ENCODE measurements at regions not wholly inside any gene's neighbourhood (a gene's known extent, or its start where the extent isn't known, plus 50 kb on each side); places are given as distances from the start of the nearest gene placed in this dataset.

DNA sequence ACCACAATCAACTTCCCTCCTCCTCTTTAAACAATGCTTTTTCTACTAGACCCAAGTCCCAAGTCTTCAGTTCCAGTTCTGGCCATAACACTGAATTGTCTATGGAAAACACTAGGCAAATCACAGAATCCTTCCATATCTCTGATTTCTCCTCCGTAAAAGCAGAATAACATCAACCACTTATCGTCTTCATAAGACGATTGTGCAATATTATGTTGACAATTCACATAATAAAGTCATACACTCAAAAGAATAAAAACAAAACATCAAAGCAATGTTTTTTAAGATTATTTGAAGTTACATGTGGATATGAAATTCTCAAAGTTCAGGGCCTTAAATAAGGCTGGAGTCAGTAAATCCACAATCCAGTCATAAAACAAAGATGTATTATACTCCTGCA is 84.4 kb downstream of the MTERF1 start:
- Mint-ChIP-seq H3K36me3 (ENCODE audit: insufficient read depth, unreplicated experiment) (no peaks in the 10 kb centered on the region), H3K9me3 (ENCODE audit: low read depth, unreplicated experiment) (no peaks in the 10 kb centered on the region), H3K4me1 (ENCODE audit: low read depth, unreplicated experiment) (no peaks in the 10 kb centered on the region), H3K4me3 (ENCODE audit: low read depth, unreplicated experiment) (no peak overlapping the region), H3K27me3 (ENCODE audit: unreplicated experiment) (no peaks in the 10 kb centered on the region), H3K27ac (ENCODE audit: unreplicated experiment) (no peak overlapping the region)
- intact Hi-C loops (cut with micrococcal nuclease; ENCODE audit: unreplicated experiment) = no loop called here
- no TSS peak for BruUV-seq (replicated peaks)
- CTCF ChIA-PET = no interaction called here
- TF ChIP-seq, protein P1, sequence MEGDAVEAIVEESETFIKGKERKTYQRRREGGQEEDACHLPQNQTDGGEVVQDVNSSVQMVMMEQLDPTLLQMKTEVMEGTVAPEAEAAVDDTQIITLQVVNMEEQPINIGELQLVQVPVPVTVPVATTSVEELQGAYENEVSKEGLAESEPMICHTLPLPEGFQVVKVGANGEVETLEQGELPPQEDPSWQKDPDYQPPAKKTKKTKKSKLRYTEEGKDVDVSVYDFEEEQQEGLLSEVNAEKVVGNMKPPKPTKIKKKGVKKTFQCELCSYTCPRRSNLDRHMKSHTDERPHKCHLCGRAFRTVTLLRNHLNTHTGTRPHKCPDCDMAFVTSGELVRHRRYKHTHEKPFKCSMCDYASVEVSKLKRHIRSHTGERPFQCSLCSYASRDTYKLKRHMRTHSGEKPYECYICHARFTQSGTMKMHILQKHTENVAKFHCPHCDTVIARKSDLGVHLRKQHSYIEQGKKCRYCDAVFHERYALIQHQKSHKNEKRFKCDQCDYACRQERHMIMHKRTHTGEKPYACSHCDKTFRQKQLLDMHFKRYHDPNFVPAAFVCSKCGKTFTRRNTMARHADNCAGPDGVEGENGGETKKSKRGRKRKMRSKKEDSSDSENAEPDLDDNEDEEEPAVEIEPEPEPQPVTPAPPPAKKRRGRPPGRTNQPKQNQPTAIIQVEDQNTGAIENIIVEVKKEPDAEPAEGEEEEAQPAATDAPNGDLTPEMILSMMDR (IDR thresholded peaks at IDR 0.05; ENCODE audit: unreplicated experiment) = no peak
- DNase-seq = no peak

GRCh38 chr7:91798425-91798824 is 82.1 kb downstream of the MTERF1 start:
- BruUV-seq (replicated peaks) = no TSS peak
- TF ChIP-seq, protein P1 (IDR thresholded peaks at IDR 0.05; ENCODE audit: unreplicated experiment) = no peak
- DNase-seq = no peak
- H3K4me1 Mint-ChIP-seq (ENCODE audit: low read depth, unreplicated experiment) = no peaks in the 10 kb centered on the region
- CTCF ChIA-PET = no interaction called here
- H3K36me3 Mint-ChIP-seq (ENCODE audit: insufficient read depth, unreplicated experiment) = no peaks in the 10 kb centered on the region
- H3K27ac Mint-ChIP-seq (ENCODE audit: unreplicated experiment) = no peak overlapping the region
- H3K27me3 Mint-ChIP-seq (ENCODE audit: unreplicated experiment) = no peaks in the 10 kb centered on the region
- no peak overlapping the region for H3K4me3 Mint-ChIP-seq (ENCODE audit: low read depth, unreplicated experiment)
- no peaks in the 10 kb centered on the region for H3K9me3 Mint-ChIP-seq (ENCODE audit: low read depth, unreplicated experiment)
- intact Hi-C loops (cut with micrococcal nuclease; ENCODE audit: unreplicated experiment) = no loop called here

- TF ChIP-seq, protein P1 (IDR thresholded peaks at IDR 0.05; ENCODE audit: unreplicated experiment) = no peak
- BruUV-seq (replicated peaks) = no TSS peak
- Mint-ChIP-seq H3K27me3 (ENCODE audit: unreplicated experiment) (no peaks in the 10 kb centered on the region), H3K9me3 (ENCODE audit: low read depth, unreplicated experiment) (no peaks in the 10 kb centered on the region), H3K4me1 (ENCODE audit: low read depth, unreplicated experiment) (no peaks in the 10 kb centered on the region), H3K36me3 (ENCODE audit: insufficient read depth, unreplicated experiment) (no peaks in the 10 kb centered on the region), H3K27ac (ENCODE audit: unreplicated experiment) (no peak overlapping the region), H3K4me3 (ENCODE audit: low read depth, unreplicated experiment) (no peak overlapping the region)
- no peak for DNase-seq
- intact Hi-C loops (cut with micrococcal nuclease; ENCODE audit: unreplicated experiment) = no loop called here
- CTCF ChIA-PET = no interaction called here
Observed at GRCh38 chr7:91800389-91800788, 80.1 kb downstream of the MTERF1 start.

- no TSS peak for BruUV-seq (replicated peaks)
- intact Hi-C loops (cut with micrococcal nuclease; ENCODE audit: unreplicated experiment) = no loop called here
- Mint-ChIP-seq H3K27ac (ENCODE audit: unreplicated experiment) (no peak overlapping the region), H3K9me3 (ENCODE audit: low read depth, unreplicated experiment) (no peaks in the 10 kb centered on the region), H3K27me3 (ENCODE audit: unreplicated experiment) (no peaks in the 10 kb centered on the region), H3K36me3 (ENCODE audit: insufficient read depth, unreplicated experiment) (no peaks in the 10 kb centered on the region), H3K4me3 (ENCODE audit: low read depth, unreplicated experiment) (no peak overlapping the region), H3K4me1 (ENCODE audit: low read depth, unreplicated experiment) (no peaks in the 10 kb centered on the region)
- CTCF ChIA-PET = interaction anchor here (0.7 kb wide), 1 partner anchor 429 kb away, joined by 3 read pairs; no protein-coding TSS in a partner anchor
- TF ChIP-seq, protein P1 (IDR thresholded peaks at IDR 0.05; ENCODE audit: unreplicated experiment) = no peak
- DNase-seq = no peak
Observed at GRCh38 chr7:91801331-91801983, 79.0 kb downstream of the MTERF1 start.
